Choroid plexus epithelial cell (primary cell): ENCODE measurements at regions not wholly inside any gene's neighbourhood (a gene's known extent, or its start where the extent isn't known, plus 50 kb on each side); places are given as distances from the start of the nearest gene placed in this dataset.

Experiments used
- DNase-seq: peaks from one replicate; pipeline ENCODE4 v3.0.0-alpha.2; 2010; ENCODE audit warnings: low read depth
- H3K4me3 ChIP-seq: 2 replicates; pipeline ENCODE4 v1.5.1; 2011; ENCODE audit warnings: low read depth, mild to moderate bottlenecking, control low read depth, low read length, moderate library complexity
- CTCF ChIP-seq: conservative IDR thresholded peaks from 2 replicates; pipeline ENCODE4 v1.5.1; 2011; ENCODE audit warnings: low read depth, mild to moderate bottlenecking, control low read depth, inconsistent platforms, low read length, moderate library complexity

GRCh38 chr5:68757626-68758212, 336.1 kb upstream of the SLC30A5 start:
- DNase-seq: no peak

GRCh38 chr5:68759593-68759992, 334.2 kb upstream of the SLC30A5 start:
- TF ChIP-seq CTCF: no peak
- no peak for DNase-seq
- H3K4me3 ChIP-seq: no peak overlapping the region

More at GRCh38 chr5:68757626-68758212, 336.1 kb upstream of the SLC30A5 start:
- no peak overlapping the region for H3K4me3 ChIP-seq
- TF ChIP-seq CTCF: no peak

GRCh38 chr5:68762201-68762600, 331.6 kb upstream of the SLC30A5 start:
- H3K4me3 ChIP-seq: no peak overlapping the region
- no peak for DNase-seq
- TF ChIP-seq CTCF: no peak

- no peak overlapping the region for H3K4me3 ChIP-seq
- DNase-seq: no peak
- TF ChIP-seq CTCF: no peak
Measured at GRCh38 chr5:68766952-68767464, 326.8 kb upstream of the SLC30A5 start.

DNA sequence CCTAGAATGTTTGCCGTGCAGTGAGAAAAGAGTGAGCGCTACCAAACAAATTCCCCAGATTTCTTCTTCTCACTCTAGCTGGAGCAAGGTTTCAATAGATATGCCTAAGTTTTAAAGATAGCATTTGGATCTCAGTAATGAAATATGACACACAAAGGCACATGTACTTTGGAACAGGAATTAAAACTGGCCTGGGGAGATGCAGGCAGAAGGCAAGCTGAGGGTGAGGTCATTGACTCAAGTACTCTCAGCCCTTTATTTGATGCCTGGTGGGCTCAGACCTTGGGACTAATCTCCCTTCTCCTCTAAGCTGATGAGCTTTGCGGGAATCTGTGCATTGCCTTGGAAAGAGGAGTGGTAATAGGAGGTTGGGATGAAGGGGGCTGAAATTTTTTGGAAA, 323.3 kb upstream of the SLC30A5 start:
- no peak overlapping the region for H3K4me3 ChIP-seq
- no peak for DNase-seq
- TF ChIP-seq CTCF: no peak

DNA sequence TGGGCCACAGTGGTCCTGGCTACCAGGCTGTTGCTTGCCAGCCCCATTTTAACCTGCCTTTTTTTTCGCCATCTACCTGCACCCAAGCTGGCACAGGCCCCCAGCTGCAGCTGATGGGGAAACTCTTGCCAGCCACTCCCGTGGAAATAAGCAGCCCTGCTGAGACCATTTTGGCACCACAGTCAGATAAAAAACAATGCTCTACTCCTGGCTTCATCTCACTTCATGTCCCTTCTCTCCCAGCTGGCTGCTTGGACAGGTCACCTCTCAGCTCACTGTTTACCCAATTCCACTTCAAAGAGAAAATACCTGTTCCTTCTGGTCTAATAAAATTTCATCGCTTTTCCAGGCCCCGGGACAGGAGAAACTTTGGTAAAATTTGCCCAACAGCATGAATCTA, 322.6 kb upstream of the SLC30A5 start:
- TF ChIP-seq CTCF: no peak
- H3K4me3 ChIP-seq: no peak overlapping the region
- no peak for DNase-seq

GRCh38 chr5:68771732-68772131, 322.1 kb upstream of the SLC30A5 start:
- H3K4me3 ChIP-seq: no peak overlapping the region
- no peak for DNase-seq

More at GRCh38 chr5:68771732-68772131, 322.1 kb upstream of the SLC30A5 start:
- no peak for TF ChIP-seq CTCF
